IMR-90 (cell line): ENCODE measurements at regions not wholly inside any gene's neighbourhood (a gene's known extent, or its start where the extent isn't known, plus 50 kb on each side); places are given as distances from the start of the nearest gene placed in this dataset.
"Not testable (repeated sequence)": the region's sequence is repeated elsewhere in the genome, so short reads cannot be mapped to it uniquely, and the experiment has no call there.

ENCODE experiments used
- ATAC-seq: fragments of 200-7000 bp; cut with Tn5 transposase; 2 replicates; pipeline ENCODE4 v1.9.1; 2020; ENCODE audit warnings: low read depth, mild to moderate bottlenecking, moderate library complexity
- BruUV-seq: library from RNA; stranded (reverse); fragments of 400-500 nt; replicated peaks from 2 replicates; lab custom pipeline; 2021; lab: Mats Ljungman, UMichigan
- CTCF ChIA-PET: fragments of 300-600 bp; formaldehyde crosslinking; extraction: SDS; loops from one replicate; lab custom pipeline; 2021; ENCODE audit warnings: antibody characterized with exemption; lab: Yijun Ruan, JAX
- POLR2A ChIA-PET: fragments of 300-600 bp; sonication (Branson Sonifier 250); formaldehyde crosslinking; loops from one replicate; lab custom pipeline; 2022; ENCODE audit warnings: antibody characterized with exemption; ENCODE audit not compliant: unreplicated experiment; lab: Charles Lee
- DNase-seq: peaks from one replicate; pipeline ENCODE4 v3.0.0; 2013
- H2AFZ ChIP-seq: replicated peaks from 2 replicates; pipeline ENCODE3; 2013; ENCODE audit warnings: low read length, mild to moderate bottlenecking; ENCODE audit not compliant: poor library complexity
- H2AK5ac ChIP-seq: 2 replicates; pipeline ENCODE4 v1.6.1; 2013; ENCODE audit warnings: low read depth, low read length, inconsistent platforms
- H2AK9ac ChIP-seq: replicated peaks from 2 replicates; pipeline ENCODE3; 2013; ENCODE audit warnings: mild to moderate bottlenecking, low read depth, low read length, moderate library complexity; ENCODE audit not compliant: poor library complexity
- H2BK120ac ChIP-seq: 2 replicates; pipeline ENCODE4 v1.6.1; 2013; ENCODE audit warnings: low read depth, low read length, inconsistent platforms
- H2BK15ac ChIP-seq: 3 replicates; pipeline ENCODE4 v1.6.1; 2013; ENCODE audit warnings: low read depth, low read length, inconsistent platforms
- H2BK20ac ChIP-seq: 2 replicates; pipeline ENCODE4 v1.6.1; 2013; ENCODE audit warnings: low read depth, mild to moderate bottlenecking, inconsistent platforms, low read length, moderate library complexity
- H2BK5ac ChIP-seq: 2 replicates; pipeline ENCODE4 v1.6.1; 2013; ENCODE audit warnings: mild to moderate bottlenecking, low read depth, low read length, inconsistent platforms; ENCODE audit not compliant: poor library complexity, severe bottlenecking
- H3K14ac ChIP-seq: replicated peaks from 2 replicates; pipeline ENCODE4 v1.6.1; 2013; ENCODE audit warnings: low read depth, low read length, inconsistent platforms
- H3K18ac ChIP-seq: 2 replicates; pipeline ENCODE4 v1.6.1; 2013; ENCODE audit warnings: low read depth, low read length, control low read depth
- H3K23ac ChIP-seq: 2 replicates; pipeline ENCODE4 v1.6.1; 2013; ENCODE audit warnings: low read depth, low read length, inconsistent platforms
- H3K27ac ChIP-seq: 2 replicates; pipeline ENCODE4 v1.5.1; 2013; ENCODE audit warnings: mild to moderate bottlenecking, control low read depth, low read length; ENCODE audit not compliant: insufficient read depth
- H3K27me3 ChIP-seq: 2 replicates; pipeline ENCODE4 v1.6.1; 2013; ENCODE audit warnings: low read length; ENCODE audit not compliant: control insufficient read depth, insufficient read depth
- H3K36me3 ChIP-seq: 2 replicates; pipeline ENCODE4 v1.6.1; 2013; ENCODE audit warnings: low read length, mixed read lengths; ENCODE audit not compliant: control insufficient read depth, insufficient read depth
- H3K4ac ChIP-seq: 2 replicates; pipeline ENCODE4 v1.6.1; 2013; ENCODE audit warnings: low read depth, low read length, inconsistent platforms
- H3K4me1 ChIP-seq: 2 replicates; pipeline ENCODE4 v1.6.1; 2013; ENCODE audit warnings: low read length, mixed read lengths; ENCODE audit not compliant: control insufficient read depth, insufficient read depth
- H3K4me2 ChIP-seq: 2 replicates; pipeline ENCODE4 v1.6.1; 2013; ENCODE audit warnings: low read depth, mild to moderate bottlenecking, control low read depth, low read length, moderate library complexity
- H3K4me3 ChIP-seq: 2 replicates; pipeline ENCODE4 v1.5.1; 2013; ENCODE audit warnings: low read depth, mild to moderate bottlenecking, control low read depth, low read length, moderate library complexity; ENCODE audit not compliant: insufficient read depth
- H3K56ac ChIP-seq: 2 replicates; pipeline ENCODE4 v1.6.1; 2013; ENCODE audit warnings: low read length, inconsistent platforms; ENCODE audit not compliant: insufficient read depth; ENCODE audit errors: extremely low read depth
- H3K79me1 ChIP-seq, 2 experiments: 2 replicates each; pipeline ENCODE4 v1.6.1; 2013; ENCODE audit warnings: low read length in 2 of 2, inconsistent platforms in 1 of 2, low read depth in 1 of 2
- H3K9ac ChIP-seq: 2 replicates; pipeline ENCODE4 v1.6.1; 2013; ENCODE audit warnings: low read depth, low read length, control low read depth
- H3K9me1 ChIP-seq: 2 replicates; pipeline ENCODE4 v1.6.1; 2013; ENCODE audit warnings: low read length, inconsistent platforms; ENCODE audit not compliant: insufficient read depth
- H3K9me3 ChIP-seq: 2 replicates; pipeline ENCODE4 v1.6.1; 2013; ENCODE audit warnings: low read length; ENCODE audit not compliant: control insufficient read depth, insufficient read depth
- H4K20me1 ChIP-seq: 2 replicates; pipeline ENCODE4 v1.6.1; 2013; ENCODE audit warnings: low read length, inconsistent platforms; ENCODE audit not compliant: insufficient read depth
- H4K5ac ChIP-seq: 2 replicates; pipeline ENCODE4 v1.6.1; 2013; ENCODE audit warnings: mild to moderate bottlenecking, low read depth, low read length, control low read depth
- H4K8ac ChIP-seq, 2 experiments: 2 replicates each; pipeline ENCODE4 v1.6.1; 2013; ENCODE audit warnings: low read depth in 2 of 2, low read length in 2 of 2, control low read depth in 1 of 2, inconsistent platforms in 1 of 2
- H4K91ac ChIP-seq: 2 replicates; pipeline ENCODE4 v1.6.1; 2013; ENCODE audit warnings: low read depth, low read length, inconsistent platforms; ENCODE audit not compliant: insufficient read depth
- CEBPB ChIP-seq: IDR thresholded peaks from 2 replicates; pipeline ENCODE4 v1.6.1; 2012; ENCODE audit warnings: low read depth, low read length, improper control_type of control experiment
- MAFK ChIP-seq: IDR thresholded peaks from 2 replicates; pipeline ENCODE4 v1.6.1; 2012; ENCODE audit warnings: low read depth, low read length, improper control_type of control experiment
- MXI1 ChIP-seq: IDR thresholded peaks from 2 replicates; pipeline ENCODE4 v1.6.1; 2012; ENCODE audit warnings: low read depth, mild to moderate bottlenecking, low read length, moderate library complexity, borderline replicate concordance
- NFE2L2 ChIP-seq: fragments of 150-350 bp; IDR thresholded peaks from 2 replicates; pipeline ENCODE4 v1.6.1; 2016; ENCODE audit warnings: low read depth, mild to moderate bottlenecking, low read length
- RCOR1 ChIP-seq: IDR thresholded peaks from 2 replicates; pipeline ENCODE4 v1.6.1; 2012; ENCODE audit warnings: mild to moderate bottlenecking, low read length, improper control_type of control experiment; ENCODE audit not compliant: insufficient replicate concordance
- RFX5 ChIP-seq: IDR thresholded peaks from 2 replicates; pipeline ENCODE4 v1.8.0; 2012; ENCODE audit warnings: low read depth, mild to moderate bottlenecking, low read length, moderate library complexity
- WGBS, 2 experiments: methylation state at CpG; one replicate each; pipeline versions ENCODE4 v1.1.5 to v1.1.7; 2013; ENCODE audit warnings: missing lambda C conversion rate in 2 of 2; ENCODE audit not compliant: insufficient read length in 1 of 2; ENCODE audit errors: extremely low coverage in 2 of 2; 5-methylcytosine and 5-hydroxymethylcytosine counted together
- dilution Hi-C: fragments of 300-500 bp; cut with HindIII; formaldehyde crosslinking; loops from one replicate; pipeline ENCODE4 v1.14.3; 2018; ENCODE audit warnings: low sequenced_read_pairs; ENCODE audit not compliant: unreplicated experiment
- in situ Hi-C: fragments of 300-500 bp; cut with MboI; formaldehyde crosslinking; loops from 3 replicates; pipeline ENCODE4 v1.14.3; 2019; ENCODE audit warnings: low sequenced_read_pairs, inconsistent platforms, mixed read lengths
- intact Hi-C: fragments of 100-400 bp; cut with micrococcal nuclease; formaldehyde crosslinking; loops from 2 replicates; pipeline ENCODE4 v1.10.0; 2022

- POLR2A ChIA-PET = interaction anchor here (0.6 kb wide), 1 partner anchor 185 kb away, joined by 3 read pairs; no protein-coding TSS in a partner anchor
These were observed 269.9 kb upstream of the MKLN1 start for GRCh38 chr7:131057794-131058070.

DNA sequence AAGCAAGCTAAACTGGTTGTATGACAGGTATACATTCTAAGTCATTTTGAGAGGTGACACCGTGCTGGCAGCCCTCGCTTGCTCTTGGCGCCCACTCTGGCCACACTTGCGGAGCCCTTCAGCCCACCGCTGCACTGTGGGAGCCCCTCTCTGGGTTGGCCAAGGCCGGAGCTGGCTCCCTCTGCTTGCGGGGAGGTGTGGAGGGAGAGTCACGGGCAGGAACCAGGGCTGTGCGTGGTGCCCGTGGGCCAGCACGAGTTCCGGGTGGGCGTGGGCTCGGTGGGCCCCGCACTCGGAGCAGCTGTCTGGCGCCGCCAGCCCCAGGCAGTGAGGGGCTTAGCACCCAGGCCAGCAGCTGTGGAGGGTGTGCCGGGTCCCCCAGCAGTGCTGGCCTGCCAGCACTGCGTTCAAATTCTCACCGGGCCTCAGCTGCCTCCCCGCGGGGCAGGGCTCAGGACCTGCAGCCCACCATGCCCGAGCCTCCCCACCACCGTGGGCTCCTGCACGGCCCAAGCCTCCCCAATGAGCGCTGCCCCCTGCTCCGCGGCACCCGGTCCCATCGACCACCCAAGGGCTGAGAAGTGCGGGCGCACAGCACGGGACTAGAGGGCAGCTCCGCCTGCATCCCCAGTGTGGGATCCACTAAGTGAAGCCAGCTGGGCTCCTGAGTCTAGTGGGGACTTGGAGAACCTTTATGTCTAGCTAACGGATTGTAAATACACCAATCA is 269.0 kb upstream of the MKLN1 start:
- WGBS, 2 experiments = 95% methylated on average over 18 of the region's 36 CpGs; no CpG with 5 or more reads in 1 of the 2 experiments
- H3K56ac ChIP-seq, H2AK5ac ChIP-seq, H3K9ac ChIP-seq, H3K9me3 ChIP-seq, CTCF ChIA-PET, H3K4me2 ChIP-seq, H2BK20ac ChIP-seq, POLR2A ChIA-PET, in situ Hi-C loops, ATAC-seq, DNase-seq, intact Hi-C loops, H2BK15ac ChIP-seq, H2AFZ ChIP-seq, H3K18ac ChIP-seq, H3K36me3 ChIP-seq, H3K27ac ChIP-seq, H3K4me1 ChIP-seq, H2AK9ac ChIP-seq, H3K4ac ChIP-seq, H3K27me3 ChIP-seq, H4K91ac ChIP-seq, H3K14ac ChIP-seq, dilution Hi-C loops, H2BK120ac ChIP-seq, H2BK5ac ChIP-seq, H3K4me3 ChIP-seq, BruUV-seq, H4K8ac ChIP-seq, H3K23ac ChIP-seq, H4K5ac ChIP-seq: not testable (repeated sequence)
- H3K9me1 ChIP-seq = peaks cover 15% of the 10 kb centered on the region
- H4K20me1 ChIP-seq = peaks cover 27% of the 10 kb centered on the region
- H3K79me1 ChIP-seq = peaks cover 22 to 64% of the 10 kb centered on the region in 2 experiments

More at GRCh38 chr7:131057794-131058070, 269.9 kb upstream of the MKLN1 start:
- Histone ChIP-seq H3K9me3 (no peaks in the 10 kb centered on the region), H4K5ac (no peak overlapping the region), H4K91ac (no peak overlapping the region), H3K27me3 (no peaks in the 10 kb centered on the region), H3K79me1 (peaks cover 22 to 65% of the 10 kb centered on the region in 2 experiments), H3K23ac (no peak overlapping the region), H3K14ac (no peak overlapping the region), H2BK120ac (peak overlapping the region; percentile 52; the same call in 1 of the 2 replicates), H3K4ac (no peak overlapping the region), H3K9ac (peak overlapping the region; percentile 7; the same call in 1 of the 2 replicates), H2AFZ (no peak overlapping the region), H3K36me3 (no peaks in the 10 kb centered on the region), H3K56ac (peak overlapping the region; percentile 11; the same call in 1 of the 2 replicates), H2BK15ac (no peak overlapping the region), H2AK5ac (no peak overlapping the region; the same call in 1 of the 2 replicates), H2AK9ac (no peak overlapping the region), H3K4me2 (no peak overlapping the region), H3K18ac (no peak overlapping the region), H3K4me3 (no peak overlapping the region), H3K4me1 (0 out of 2 replicates have a peak, but pooled peaks cover 2% of the 10 kb centered on the region), H2BK20ac (peak overlapping the region; percentile 79; the same call in 1 of the 2 replicates), H2BK5ac (no peak overlapping the region), H3K9me1 (peaks cover 15% of the 10 kb centered on the region), H3K27ac (peak overlapping the region; percentile 78; the same call in 1 of the 2 replicates), H4K8ac (no peak overlapping the region), H4K20me1 (peaks cover 27% of the 10 kb centered on the region)
- dilution Hi-C loops (no loop called here), intact Hi-C loops (no loop called here), in situ Hi-C loops (no loop called here)
- no CpG with 5 or more reads among the region's 2 CpGs for WGBS, 2 experiments
- DNase-seq (no peak), ATAC-seq (no peak)
- CTCF ChIA-PET = interaction anchor here (1.0 kb wide), 1 partner anchor 11 kb away, joined by 3 read pairs; no protein-coding TSS in a partner anchor
- TF ChIP-seq MXI1 = no peak
- no peak for TF ChIP-seq MAFK
- TF ChIP-seq NFE2L2 = no peak
- TF ChIP-seq RCOR1 = no peak
- TF ChIP-seq CEBPB = no peak
- TF ChIP-seq RFX5 = no peak
- no TSS peak for BruUV-seq
